HG03060 (cell line): ENCODE measurements at regions not wholly inside any gene's neighbourhood (a gene's known extent, or its start where the extent isn't known, plus 50 kb on each side); places are given as distances from the start of the nearest gene placed in this dataset.
A peak's percentile ranks its signal among the peaks of the same experiment; 100 is the strongest.

ENCODE experiments used
- ATAC-seq: cut with Tn5 transposase; IDR thresholded peaks from one replicate; pipeline ENCODE4 v1.9.1; 2021; ENCODE audit warnings: low read depth, moderate number of reproducible peaks; ENCODE audit not compliant: unreplicated experiment

DNA sequence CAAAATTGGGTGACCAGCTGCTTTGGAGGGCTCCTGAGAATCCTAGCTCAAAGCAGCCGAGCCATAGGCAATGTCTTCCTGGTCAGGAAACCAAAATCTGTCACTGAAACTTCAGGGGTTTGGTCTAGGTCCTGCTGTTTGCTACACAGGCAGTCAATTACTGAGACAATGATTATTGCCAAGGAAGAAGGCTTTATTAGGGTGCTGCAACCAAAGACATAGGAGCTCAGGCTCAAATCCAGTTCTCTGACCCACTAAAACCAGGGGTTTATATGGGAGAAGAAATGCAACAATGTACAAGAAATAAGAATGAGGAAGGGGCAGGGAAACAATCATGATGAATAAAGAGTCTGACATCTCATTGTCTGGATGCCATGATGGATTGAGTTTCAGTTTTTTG is 410.3 kb upstream of the ZWINT start:
- no peak for ATAC-seq

DNA sequence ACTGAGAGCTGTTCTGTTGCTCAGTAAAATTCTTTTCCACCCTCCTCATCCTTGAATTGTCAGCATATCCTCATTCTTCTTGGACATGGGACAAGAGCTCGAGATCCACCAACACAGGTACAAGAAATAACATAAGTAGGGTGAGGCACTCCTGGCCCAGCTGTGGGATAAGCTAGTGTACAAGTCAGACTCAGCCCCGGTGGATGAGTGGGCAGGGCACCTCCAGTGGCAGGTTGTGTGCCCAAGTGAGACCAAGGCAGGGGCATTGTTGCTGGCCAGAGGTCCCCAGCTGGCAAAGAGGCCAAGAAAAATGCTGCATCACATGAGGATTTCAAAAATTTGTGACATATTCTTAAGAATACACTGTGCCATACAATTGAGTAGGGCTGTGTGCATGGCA is 402.0 kb upstream of the ZWINT start:
- ATAC-seq: no peak

DNA sequence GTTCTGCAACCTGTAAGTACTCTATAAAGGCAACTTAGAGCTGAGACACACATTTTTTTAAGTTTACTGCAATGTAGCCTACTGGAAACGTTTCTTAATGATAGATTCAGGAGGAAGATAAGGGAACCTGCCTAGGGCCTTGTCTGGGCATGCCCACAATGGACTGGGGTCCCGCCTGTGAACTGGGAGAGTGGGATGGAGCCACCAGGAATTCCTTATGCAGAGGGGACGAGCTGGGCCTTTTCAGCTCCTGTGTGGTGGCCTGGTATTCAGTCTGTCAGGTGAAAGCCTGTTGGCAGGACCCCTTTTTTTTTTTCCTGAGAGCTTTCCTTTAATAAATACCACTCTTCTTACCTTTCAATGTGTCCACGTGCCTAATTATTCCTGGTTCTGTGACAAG is 384.4 kb upstream of the ZWINT start:
- ATAC-seq: no peak

DNA sequence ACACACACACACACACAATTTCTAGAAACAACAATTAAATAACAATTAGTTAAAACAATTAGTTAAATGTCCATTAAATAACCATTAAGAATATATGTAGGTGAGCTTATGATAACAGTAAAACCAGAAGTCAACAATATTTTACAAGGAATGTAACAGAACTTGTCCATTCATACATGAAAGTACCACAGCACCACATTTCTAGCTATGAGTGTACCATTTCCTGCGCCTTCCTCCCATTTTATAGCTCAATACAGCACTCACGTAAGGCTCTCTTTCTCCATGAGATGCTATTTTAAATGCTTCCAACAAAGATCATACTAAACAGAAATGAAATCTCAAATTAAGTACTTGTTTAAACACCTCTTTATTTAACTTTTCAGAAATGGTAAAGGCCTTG is 367.3 kb upstream of the ZWINT start:
- no peak for ATAC-seq

DNA sequence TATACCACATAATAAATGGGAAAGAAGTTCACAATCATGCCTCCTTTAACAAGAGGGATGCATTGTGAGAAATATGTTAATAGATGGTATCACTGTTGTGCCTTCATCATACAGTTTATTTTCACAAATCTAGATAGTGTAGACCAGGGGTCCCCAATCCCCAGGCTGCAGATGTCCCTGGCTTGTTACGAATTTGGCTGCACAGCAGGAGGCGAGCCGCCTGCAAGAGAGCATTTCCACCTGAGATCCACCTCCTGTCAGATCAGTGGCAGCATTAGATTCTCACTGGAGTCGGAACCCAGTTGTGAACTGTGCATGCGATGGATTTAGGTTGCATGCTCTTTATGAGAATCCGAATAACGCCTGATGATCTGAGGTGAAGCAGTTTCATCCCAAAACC is 361.9 kb upstream of the ZWINT start:
- no peak for ATAC-seq

DNA sequence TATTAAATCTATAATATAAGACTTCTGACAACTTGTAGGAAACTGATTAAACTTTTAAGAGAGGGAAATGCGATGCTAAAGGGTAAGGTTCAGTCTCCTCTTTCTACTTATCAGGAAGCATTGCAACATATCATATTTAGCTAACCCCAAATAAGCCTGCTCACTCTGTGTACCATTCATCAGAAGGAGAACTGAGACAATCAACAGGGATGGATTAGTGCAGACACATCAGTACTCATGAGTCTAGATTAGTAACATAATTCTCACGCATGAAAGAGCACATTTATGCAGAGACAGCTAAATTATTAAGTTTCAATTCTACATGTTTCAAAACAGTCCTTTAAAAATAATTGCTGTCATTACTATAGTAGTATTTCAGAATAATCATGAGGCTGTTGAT is 354.2 kb upstream of the ZWINT start:
- no peak for ATAC-seq

DNA sequence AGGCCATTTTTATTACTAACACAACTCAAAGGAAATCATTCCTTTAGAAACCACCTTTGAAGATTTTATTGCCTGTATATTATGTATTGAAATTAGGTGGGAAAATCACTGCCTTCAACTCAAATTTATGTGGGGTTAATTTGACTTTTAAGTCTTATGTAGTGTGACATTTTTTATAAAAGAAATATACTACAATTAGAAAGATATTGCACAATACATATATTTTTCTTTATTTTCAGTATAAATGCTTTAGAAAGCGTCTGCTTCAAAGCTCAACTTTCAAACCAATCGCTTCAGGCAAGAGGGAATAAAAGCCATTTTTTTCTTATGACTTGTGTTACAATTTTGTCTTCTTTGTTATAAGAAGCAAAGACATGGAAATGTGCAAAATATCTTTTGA is 337.4 kb upstream of the ZWINT start:
- no peak for ATAC-seq

DNA sequence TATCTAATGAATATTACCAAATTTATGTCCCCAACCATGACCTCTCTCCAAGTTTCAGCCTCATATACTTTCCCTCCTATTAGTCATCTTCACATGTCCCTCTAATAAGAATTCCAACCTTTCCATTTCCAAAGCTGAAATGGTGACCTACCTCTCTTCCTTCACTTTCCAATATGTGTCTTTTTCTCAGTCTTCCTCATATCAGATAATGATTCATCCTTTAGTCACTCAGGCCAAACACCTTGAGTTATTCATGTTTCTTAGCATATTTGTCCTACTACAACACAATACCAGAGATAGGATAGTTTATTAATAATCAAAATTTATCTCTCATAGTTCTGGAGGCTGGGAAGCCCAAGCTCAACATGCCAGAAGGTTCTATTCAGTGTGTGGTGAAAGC is 318.5 kb upstream of the ZWINT start:
- ATAC-seq: no peak

DNA sequence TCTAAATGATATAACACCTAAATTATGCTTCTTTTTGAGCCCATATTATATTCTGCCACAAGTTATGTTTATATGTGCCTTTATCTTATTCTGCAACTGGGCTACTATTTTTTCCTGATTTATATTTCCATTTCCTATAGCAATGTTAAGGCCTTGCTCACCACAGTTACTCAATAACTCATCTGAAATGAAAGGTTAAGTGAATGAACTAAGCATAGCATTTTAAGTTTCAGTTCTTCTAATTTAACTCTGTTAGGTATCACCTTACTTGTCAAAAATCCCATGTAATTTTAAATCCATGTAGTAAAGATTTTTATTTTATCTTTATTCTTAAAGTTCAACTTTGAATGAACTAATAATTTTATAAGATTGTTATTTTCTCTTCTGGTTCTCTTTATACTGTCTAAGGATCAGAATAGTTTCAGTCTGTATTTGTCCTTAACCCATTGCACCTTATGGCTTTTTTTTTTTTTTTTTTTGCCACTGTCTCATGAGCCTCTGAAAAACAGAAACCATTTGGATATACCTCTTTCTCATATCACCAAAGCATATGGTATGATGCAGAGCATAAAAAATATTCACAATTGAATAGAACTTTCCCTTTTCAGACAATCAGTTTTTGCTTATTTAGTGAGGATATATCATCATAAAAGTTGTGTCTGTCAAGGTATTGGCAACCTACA is 301.8 kb upstream of the ZWINT start:
- ATAC-seq: peak; percentile 96

DNA sequence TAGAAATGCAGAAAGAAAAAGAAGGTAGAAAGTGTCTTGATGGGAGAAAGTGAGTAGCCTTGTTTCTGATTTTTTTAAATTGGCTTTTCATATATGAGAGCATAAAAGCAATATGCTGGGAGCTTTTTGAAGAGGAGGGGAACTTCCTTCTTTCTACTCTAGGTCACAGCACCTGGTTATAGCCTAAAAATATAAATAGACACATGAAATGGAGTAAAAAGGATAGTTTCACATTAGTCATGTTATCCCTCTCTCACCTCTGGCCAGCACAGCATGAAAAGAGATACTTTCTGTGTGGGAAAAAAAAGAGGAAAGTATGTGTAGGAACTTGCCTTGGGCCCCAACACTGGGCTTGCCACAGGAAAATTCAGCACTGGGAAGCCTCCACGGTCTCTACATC is 292.2 kb upstream of the ZWINT start:
- ATAC-seq: no peak

DNA sequence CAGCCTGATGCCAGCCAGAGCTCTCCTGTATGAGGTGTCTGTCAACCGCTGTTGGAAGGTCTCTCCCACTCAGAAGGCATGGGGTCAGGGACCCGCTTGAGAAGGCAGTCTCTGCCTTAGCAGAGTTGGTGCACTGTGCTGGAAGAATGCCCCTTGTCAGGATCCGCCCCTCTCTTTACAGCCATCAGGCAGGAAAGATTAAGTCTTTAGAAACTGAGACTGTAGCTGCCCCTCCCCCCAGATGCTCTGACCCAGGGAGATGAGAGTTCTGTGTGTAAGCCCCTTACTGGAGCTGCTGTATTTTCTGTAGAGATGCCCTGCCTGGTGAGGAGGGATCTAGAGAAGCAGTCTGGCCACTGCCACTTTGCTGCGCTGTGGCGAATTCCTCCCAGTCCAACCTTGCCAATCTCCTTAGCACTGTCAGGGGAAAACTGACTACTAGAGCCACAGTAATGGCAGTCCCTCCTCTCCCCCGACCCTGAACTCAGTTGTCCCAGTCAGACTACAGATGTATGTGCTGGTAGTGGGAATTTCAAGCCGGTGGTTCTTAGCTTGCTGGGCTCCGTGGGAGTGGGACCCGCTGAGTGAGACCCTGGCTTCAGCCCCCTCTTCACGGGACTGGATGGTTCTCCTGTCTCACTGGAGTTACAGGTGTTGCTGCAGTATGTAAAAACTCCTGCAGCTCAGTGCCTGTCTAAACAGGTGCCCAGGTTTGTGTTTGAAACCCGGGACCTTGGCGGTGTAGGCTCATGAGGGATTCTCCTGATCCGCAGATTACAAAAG is 285.5 kb upstream of the ZWINT start:
- no peak for ATAC-seq

DNA sequence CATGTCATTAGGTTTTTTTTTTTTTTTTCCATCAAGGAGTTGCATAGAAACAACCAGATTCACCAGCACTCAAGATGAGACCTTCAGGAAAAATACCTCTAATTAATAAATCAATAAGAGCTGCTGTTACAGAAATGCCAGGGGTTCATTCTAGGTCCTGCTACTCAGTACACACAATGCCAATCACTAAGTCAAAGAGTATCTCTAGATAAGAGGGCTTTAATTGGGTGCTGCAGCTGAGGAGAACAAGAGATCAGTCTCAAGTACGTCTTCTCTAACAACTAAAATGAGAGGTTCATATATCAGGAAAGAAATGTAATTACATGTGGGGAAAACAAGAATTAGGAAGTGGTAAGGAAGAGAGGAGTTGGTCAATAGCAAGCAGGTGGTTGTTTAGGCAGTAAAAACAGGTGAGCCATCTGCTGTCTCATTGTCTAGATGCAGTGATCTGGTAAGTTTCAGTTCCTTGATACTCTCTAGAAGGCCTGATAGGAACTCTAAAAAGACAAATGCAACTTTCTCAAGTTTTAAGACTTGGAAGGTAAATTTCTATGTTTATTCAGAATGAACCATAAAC is 272.9 kb upstream of the ZWINT start:
- peak; percentile 96 for ATAC-seq

DNA sequence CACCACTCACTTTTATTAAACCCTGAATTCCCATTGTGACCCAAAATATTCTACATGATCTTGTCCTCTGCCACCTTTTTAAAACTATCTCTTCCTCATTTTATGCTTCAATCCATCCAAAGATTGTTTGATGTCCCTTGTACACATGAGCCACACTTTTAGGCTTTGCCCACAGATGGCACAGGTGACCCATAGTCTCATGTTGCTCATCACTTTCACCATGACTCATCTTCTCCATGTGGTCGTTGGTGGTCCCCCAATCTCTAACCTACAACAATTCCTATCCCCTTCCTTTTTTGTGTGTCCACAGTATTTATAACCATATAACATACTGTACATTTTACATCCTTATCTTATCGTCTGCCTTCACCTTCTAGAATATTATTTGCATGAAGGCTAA is 271.5 kb upstream of the ZWINT start:
- ATAC-seq: no peak

DNA sequence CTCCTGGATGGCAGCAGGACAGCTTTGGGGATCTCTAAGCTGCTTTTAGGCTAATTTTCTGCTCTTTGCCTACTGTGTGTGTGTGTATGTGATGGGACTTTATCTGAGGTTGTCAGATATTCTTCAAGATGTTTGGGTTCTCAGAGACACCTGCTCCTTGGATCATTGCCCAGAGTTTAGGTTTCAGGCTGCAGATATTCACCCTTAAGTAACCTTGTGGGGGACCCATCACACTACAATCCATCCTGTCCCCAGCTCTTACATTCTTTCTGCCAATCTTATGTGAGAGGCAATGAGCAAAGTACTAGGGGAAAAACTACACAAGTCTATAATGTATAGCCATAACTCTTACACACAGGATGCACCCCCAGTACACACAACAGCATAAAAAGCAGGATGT is 263.0 kb upstream of the ZWINT start:
- ATAC-seq: no peak

DNA sequence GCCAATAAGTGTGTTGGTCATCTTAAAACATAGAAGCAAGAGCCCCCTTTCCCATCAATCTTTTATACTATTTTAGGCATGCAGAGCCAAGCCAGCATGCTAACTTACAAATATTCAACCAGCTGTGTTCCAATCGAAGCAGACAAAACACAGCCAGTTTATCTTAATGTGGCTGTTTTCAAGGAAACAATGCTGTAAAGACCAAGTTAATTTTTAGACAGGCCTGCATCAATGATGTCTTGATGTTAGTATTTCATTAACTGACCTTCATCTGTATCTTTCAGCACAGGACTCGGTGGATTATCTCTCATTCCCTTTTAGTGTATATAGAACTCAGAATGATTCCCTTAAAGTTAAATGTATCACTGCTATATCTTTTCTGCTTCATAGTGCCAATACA is 262.0 kb upstream of the ZWINT start:
- no peak for ATAC-seq

DNA sequence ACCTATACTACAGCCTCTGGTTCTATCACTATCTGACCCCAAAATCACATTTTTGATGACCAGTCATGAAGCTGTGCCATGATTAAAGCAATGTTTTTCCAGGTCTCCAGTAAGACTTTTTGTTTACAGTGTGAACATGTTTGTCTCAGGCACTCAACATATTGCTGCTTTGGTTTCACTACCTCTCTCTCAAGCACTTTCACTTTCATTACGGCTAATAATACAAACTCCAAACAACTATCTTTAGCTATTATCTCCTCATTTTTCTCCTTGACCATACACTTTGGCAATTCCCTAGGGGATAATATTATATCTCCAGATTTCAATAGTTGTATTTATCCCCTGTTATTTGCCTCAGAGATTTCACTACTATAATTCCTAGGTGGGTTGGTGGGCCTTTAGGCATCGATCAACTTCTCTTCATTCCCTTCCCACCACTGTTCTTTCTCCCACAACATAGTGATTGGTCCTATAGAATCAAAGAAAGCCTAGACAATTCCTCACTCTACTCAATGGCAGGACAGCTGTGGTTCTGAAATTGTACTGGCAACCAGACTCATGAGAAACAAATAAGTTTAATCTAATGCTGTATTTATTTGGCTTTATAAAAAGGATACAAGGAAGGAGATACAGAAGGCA is 261.4 kb upstream of the ZWINT start:
- peak; percentile 50 for ATAC-seq

DNA sequence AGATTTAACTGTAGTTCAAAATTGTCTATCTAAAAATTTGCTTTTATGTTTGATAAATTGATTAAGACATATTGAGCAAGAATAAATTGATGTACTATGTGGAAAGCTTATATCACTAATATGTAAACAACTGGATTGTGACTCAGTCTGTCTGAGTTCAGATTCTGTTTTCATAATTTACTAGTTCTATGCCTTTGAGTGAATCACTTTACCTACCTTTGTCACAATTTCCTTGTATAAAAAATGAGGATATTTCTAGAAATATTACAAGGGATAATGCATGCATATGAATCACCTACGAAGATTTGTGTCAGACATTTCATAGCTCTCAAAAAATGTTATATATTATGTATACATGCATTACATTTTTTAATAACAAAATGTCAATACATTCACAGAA is 245.1 kb upstream of the ZWINT start:
- no peak for ATAC-seq

DNA sequence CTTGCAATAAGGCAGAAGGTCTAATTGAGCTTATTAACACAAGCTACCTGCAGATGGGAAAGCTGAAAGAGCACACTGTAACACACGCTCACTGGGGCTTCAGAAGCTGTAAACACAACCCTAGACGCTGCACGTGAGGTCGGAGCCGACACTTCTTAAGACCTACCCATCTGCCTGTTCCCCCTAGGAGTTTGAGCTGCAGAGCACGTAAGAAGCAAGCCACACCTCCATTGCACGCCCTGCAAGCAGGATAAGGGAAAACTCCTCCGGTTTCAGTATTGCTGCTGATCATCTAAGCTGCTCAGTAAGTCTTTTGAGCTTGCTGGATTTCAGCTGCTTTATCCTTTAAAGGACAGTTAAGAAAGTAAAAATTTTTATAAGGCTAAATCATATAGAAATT is 244.0 kb upstream of the ZWINT start:
- ATAC-seq: no peak

DNA sequence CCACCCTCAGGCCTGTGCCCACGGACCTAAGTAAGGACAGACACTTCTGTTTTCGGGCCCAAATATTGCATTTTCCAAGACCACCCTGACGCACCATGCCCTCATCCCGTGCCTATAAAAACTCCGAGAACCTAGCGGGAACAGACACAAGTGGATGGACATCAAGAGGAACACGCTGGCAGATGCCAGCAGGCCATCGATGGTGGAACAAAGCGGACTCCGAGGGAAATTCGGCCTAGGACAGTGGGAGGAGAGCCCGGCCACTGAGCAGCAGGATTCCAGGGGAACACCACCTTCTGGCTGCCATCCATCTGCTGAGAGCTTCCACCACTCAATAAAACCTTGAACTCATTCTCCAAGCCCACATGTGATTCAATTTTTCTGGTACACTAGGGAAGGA is 243.6 kb upstream of the ZWINT start:
- no peak for ATAC-seq

DNA sequence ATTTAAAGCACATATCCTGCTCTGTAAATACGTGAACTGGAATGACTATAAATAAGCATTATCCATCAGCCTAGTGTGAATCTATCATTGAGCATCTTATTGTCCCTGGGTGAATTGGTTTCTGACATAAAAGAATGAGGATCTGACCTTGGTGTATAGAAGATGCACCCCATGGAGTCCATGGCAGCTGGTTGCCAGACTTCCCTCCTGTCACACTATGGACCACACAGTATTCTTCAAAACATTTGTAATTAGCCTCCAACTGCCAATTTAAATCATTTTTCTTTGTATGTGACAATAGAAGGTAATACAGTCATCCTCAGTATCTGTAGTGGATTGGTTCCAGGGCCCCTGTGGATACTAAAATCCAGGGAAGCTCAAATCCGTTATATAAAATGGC is 238.1 kb upstream of the ZWINT start:
- ATAC-seq: no peak

DNA sequence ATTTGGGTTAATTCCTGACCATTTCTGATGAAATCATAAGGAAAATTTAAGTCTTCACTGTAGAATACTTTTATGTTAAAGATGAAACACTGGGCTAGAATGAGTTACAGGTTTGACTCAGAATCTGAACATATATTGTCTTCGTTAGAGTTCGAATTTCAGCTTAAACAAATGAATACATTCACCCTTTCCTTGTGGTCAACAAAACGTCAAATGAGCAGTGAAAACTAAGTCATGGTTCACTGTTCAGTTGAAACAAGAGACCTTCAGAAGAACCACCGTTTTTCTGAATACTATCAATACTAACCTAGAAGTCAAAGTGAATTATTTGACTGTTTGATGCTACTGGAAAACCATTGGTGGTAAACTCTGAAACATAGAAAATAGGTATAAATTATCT is 235.2 kb upstream of the ZWINT start:
- no peak for ATAC-seq

DNA sequence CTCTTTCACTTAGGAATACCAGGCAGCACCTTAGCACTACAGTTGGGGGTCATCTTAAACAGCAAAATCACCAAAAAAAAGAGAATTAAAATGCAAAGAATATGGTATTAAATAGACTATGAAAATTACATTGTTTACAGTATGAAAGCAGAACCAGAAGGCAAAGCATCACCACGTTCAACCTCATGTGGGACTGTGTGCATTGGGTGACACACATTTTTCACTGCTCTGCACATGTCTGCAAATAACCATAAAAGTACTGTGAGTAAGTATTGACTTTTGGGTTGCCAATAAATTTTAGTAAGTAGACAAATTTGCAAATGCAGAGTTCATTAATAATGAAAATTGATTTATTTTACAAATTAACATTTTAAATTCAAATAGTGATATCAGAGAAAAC is 232.1 kb upstream of the ZWINT start:
- ATAC-seq: no peak
